ENCODE measurements at regions not wholly inside any gene's neighbourhood (a gene's known extent, or its start where the extent isn't known, plus 50 kb on each side); places are given as distances from the start of the nearest gene placed in this dataset.

- DNase-seq: no peak
Measured at GRCh38 chr16:85451641-85452363, 161.3 kb upstream of the GSE1 start.

GRCh38 chr16:85452364-85453193, 160.5 kb upstream of the GSE1 start:
- no peak for DNase-seq

DNA sequence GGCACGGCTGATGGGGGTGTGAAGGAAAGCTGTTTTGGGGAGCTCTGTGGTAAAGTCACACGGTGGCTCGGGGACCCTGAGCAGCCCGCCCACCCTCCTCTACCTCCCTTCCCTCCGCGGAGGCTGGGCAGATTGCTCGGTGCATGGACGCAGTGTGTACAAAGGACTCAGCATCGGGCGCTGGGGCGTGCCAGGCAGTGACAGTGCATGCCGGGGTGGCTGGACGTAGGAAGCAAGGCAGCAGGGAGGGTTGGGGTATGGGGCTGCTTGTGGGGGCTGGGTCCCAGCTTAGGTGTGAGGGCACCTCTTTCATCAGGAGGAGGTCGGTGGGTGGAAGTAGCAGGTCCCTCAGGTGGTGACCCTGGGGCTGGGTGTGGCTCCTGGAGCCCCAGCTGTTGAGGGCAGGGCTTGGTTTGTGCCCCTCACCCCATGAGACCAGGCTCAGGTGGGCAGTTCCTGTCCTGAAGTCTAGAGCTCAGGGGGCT, 159.9 kb upstream of the GSE1 start:
- no peak for DNase-seq

DNA sequence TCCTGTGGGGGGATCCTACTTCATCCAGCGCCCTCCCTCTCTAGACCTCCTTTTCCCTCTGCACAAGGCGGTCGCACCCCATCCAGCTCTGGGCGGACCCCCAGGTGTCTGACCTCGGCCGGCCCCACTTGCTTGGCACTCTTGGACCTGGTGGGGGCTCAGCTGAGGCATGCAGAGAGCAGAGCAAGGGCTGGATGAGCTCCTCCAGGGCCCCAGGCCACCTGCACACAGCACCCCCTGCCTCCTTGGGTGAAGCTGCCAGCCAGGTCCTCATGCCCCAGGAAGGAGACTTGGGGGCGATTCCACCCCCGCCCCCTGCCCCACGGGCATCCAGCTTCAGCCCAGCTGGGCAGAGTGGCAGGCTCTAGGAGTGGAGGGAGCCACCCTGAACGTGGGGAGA, 159.4 kb upstream of the GSE1 start:
- DNase-seq: no peak

DNA sequence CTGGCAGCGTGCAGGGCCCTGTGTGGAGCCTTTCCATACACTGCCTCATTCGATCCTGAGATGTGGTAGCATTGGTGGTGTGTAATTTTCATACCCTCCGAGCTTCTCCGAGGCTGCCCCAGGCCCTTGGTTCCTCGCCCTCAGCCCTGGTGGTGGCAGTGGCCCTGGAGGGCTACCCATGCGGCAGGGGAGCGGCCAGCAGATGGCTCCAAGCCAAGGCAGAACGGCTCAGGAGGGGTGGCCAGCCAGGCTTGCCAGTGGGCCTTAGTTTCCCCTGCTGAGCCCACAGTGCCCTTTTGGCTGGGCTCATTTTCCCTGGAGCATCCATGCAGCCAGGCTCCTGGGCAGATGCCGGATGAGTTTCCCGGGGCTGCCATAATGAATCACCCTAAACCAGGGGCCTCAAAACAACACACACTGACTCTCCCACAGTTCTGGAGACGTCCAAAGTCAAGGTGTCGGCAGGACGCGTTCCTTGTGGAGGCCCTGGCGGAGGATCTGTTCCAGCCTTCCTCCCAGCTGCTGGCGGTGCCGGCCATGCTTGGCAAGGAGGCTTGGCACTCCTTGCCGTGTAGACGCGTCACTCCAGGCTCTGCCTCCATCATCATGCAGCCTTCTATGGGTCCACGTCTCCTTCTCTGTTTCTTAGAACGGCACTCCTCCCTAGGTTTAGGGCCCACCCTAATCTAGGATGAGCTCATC, 158.8 kb upstream of the GSE1 start:
- DNase-seq: no peak

GRCh38 chr16:85455534-85455933, 157.6 kb upstream of the GSE1 start:
- no peak for DNase-seq

- no peak for DNase-seq
Measured at GRCh38 chr16:85457366-85457765, 155.8 kb upstream of the GSE1 start.

DNA sequence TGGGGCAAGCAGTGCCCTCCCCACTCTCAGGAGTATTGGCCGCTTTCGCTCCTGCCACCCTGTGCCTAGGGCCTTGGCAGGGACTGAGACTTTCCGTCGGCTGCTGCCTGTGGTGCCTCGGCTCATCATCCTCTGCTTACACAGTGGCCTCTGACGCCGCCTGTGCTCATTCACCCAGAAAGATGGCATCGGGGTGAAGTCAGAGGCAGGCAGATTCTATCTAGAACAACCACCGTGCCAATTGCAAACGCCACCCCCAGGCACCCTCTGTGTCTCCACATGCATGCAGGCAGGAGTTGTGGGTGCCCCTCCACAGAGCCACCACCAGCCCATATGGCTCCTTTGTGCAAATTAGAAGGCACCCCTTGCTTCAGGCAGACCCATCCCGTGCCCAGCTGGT, 154.2 kb upstream of the GSE1 start:
- DNase-seq: no peak

DNA sequence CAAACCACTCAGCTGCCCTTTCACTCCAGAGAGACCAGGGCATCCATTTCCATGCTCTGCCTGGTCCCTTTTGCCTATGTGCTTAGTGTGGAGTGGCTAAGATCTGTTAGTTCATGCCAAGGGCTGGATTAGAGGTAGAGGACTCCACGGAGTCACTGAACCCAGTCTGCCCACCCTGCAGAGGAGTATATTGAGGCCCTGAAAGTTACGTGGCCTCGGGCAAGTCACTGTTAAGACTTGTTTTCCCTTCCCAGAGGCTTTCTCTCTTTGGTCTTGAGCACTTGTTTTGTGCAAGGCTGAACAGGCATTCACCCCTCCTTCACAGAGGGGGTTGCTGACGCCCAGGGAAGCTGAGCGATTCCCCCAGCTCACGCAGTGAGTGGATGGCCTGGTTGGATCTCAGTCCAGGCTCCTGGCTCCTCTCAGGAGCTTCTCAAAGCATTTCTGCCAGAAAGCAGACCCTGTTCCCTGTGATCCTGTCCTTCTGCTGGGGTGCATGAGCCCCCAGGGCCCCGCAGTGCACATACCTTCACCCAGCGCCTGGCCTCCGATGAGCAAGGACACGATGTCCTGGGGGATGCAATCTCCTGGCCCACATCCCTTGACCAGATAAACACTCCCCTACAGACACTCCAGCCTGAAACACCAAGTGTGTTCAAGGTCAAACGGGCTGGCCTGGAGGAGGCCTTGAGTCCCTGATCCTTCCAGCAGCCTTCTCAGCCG, 153.4 kb upstream of the GSE1 start:
- no peak for DNase-seq

DNA sequence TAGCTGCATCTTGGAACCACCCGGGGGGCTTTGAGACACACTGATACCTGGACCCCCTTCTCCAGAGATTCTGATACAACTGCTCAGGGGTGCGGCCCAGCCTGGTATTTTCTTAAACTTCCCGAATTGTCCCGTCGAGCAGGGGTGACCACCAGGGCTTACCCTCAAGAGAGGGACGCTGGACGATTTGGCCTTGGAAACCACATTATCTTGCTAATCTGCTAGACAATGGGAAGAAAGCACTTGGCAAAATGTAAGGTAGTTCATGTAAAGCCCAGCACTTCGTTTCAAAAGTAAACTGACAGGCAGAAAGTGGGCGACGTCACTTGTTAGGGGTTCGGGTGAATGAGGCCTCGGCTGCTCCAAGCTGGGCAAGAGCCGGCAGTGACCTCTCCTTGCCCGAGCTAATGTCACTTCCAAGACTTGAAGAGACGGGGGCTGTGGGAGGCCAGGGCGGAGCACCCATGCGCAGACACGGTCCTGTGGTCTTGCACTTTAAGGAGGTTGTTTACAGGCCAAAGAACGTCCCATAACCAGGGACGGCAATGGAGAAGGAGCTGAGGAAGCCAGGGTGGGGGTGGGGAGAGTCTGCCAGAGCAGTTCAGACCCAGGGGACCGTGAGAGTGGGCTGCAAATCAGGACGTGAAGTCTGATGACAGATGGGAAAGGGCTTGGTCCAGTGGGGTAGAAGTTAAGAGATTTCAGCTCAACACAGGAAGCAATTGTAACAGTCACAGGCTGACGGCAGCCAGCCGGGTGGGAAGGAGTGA, 152.7 kb upstream of the GSE1 start:
- no peak for DNase-seq

DNA sequence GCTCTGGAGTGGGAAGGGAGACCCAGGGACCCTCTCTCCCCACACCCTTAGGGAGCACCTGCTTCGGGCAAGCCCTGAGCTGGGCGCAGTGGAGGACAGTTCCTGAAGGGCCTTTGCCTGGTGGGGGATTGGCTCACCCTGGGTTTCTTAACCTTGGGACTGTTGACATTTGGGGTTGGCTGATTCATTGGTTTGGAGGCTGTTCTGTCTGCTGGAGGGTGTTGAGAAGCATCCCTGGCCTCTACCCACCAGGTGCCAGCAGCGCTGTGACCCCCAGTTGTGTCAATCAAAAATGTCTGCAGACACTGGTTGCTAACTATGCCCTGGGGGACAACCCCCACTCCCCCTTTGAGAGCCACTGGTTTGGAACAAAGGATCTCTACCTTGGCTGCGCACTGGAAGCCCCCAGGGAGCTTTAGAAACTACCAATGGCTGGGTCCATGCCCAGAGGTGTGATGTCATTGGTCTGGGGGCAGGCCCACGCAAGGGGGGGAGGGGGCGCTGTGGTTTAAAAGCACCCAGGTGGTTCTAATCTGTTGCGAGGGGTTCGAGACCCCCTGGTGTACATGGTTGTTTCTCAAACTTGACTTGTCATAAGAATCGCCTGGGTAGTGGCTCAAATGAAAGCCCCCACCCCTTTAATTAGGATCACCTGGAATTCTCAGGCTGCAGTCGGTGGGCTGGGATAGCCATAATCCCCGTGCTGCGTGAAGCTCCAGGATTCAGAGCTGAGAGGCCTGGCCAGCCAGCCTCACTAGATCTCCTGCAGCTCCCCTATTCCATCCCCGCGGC, 151.9 kb upstream of the GSE1 start:
- no peak for DNase-seq

GRCh38 chr16:85461814-85462713, 151.1 kb upstream of the GSE1 start:
- peak; percentile 19 to 40 for DNase-seq

DNA sequence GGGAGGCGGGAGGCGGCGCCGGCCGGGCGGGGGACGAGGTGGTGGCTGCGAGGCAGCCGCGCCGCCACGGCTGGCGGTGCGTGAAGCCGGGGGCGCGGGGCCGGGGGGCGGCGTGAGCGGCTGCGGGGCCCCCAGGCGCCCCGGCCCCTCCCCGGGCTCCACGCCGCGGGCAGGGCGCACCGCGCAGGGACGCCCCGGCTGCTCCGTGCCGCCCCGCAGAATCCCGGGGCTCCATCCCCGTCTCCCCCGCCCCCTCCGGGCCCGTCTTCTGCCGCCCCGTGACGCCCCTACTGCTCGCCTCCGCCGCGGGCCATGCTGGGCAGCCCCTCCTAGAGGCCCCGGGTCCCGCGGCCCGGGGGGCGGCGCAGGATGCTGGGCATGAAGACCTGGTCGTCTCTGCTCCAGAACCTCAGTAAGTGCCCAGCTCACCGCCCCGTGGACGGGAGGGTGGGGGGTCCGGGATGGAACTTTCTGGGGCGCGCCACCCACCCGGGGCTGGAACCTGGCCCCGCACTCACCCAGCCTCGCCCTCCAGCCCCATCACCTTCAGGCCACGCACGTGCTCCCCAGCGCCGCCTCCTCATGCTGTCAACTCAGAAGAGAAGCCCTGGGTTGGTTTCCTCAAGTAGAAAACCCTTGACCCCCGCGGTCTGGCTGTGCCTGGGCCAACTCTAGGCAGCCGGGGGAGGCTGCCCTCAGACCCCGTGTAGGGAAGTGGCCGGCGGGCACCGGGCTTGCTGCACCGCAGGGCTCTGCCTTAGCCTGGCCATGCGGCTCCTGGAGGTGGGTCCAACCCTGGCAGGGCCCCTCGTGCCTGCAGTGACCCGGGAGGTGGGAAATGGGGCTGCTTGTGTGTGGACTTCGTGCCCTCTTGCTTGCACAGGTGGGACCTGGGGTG, 150.2 kb upstream of the GSE1 start:
- DNase-seq: no peak

DNA sequence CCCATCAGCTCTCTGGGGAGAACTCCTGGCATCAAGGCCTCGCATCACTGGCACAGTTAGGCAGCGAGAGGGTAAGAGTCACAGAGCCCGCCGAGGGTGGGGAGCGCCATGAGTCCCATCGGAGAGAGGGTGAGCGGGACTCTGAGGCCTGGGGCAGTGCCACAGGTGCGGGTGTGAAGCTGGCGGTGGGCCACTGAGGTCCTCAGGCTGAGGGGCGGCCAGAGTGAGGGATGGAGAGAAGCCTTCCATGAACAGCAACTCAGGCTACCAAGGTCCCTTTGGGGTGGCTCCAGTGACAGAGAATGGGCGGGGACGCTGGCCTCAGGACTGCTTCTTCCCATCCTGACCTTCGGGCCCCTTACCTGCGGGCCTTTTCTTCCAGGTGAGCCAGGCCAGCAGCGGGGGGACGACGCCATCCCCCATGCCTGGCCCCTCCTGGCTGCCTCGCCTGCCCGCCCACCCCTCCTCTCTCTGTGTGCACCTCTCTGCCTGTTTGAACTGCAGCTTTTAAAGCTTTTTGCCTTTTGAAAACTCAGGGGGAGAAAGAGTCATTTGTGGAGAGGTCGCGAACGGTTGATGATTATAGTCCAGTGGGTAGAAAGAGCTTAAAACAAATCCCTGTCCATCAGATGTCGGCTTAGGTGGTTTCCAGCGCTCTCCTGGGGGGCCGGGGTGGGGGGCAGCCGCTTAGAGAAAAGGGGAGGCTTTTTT, 149.3 kb upstream of the GSE1 start:
- no peak for DNase-seq

GRCh38 chr16:85464383-85465305, 148.5 kb upstream of the GSE1 start:
- DNase-seq: no peak

- DNase-seq: no peak
Measured at GRCh38 chr16:85465328-85466303, 147.5 kb upstream of the GSE1 start.

Data from activated CD4-positive, alpha-beta T cell treated with anti-CD3 and anti-CD28 coated beads, Interleukin-2, amount 50 U/mL, for 4 hours (primary cell).